ENCODE measurements at regions not wholly inside any gene's neighbourhood (a gene's known extent, or its start where the extent isn't known, plus 50 kb on each side); places are given as distances from the start of the nearest gene placed in this dataset.

GRCh38 chr16:80197741-80198201 lies 343.0 kb upstream of the DYNLRB2 start:
- H3K27ac ChIP-seq (ENCODE audit: low read depth, low read length, severe bottlenecking), result no peak overlapping the region
- WGBS, 2 experiments (ENCODE audit: insufficient coverage in 2 of 2), result 0% methylated on average over 1 of the region's 4 CpGs; no CpG with 5 or more reads in 1 of the 2 experiments

DNA sequence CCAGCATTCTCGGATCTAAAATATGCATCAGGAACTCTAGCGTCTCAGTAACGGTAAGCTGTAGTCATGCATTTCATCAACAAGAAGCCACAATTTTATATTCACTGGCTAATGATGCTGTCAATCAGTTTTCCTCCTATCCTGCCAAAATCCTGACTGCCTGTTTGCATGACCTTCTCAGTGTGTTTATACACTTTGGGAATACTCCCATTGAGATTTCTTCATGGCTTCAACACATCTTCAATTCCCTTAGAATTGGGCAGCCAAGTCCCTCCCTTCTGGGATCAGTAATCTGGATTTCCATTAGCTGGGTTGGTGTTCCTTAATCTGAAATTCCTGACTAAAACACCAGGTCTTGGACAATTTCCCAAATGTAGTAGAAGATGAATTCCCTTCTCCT lies 348.9 kb upstream of the DYNLRB2 start:
- Histone ChIP-seq H3K9me3 (ENCODE audit: control insufficient read depth, low read length) (no peaks in the 10 kb centered on the region), H3K36me3 (ENCODE audit: control insufficient read depth, insufficient read depth, low read length) (no peaks in the 10 kb centered on the region), H3K4me1 (ENCODE audit: control insufficient read depth, insufficient read depth, low read length, poor library complexity, severe bottlenecking) (no peaks in the 10 kb centered on the region), H3K27ac (ENCODE audit: low read depth, low read length, severe bottlenecking) (no peak overlapping the region), H3K4me3 (ENCODE audit: extremely low read depth, insufficient read depth, low read length, poor library complexity, severe bottlenecking) (no peak overlapping the region)
- 97 to 100% methylated on average over 3 of the region's 3 CpGs for WGBS, 2 experiments (ENCODE audit: insufficient coverage in 2 of 2)

More at GRCh38 chr16:80197741-80198201, 343.0 kb upstream of the DYNLRB2 start:
- Histone ChIP-seq H3K4me1 (ENCODE audit: control insufficient read depth, insufficient read depth, low read length, poor library complexity, severe bottlenecking) (no peaks in the 10 kb centered on the region), H3K36me3 (ENCODE audit: control insufficient read depth, insufficient read depth, low read length) (no peaks in the 10 kb centered on the region), H3K9me3 (ENCODE audit: control insufficient read depth, low read length) (no peaks in the 10 kb centered on the region), H3K4me3 (ENCODE audit: extremely low read depth, insufficient read depth, low read length, poor library complexity, severe bottlenecking) (no peak overlapping the region)

- no peaks in the 10 kb centered on the region for H3K4me1 ChIP-seq (ENCODE audit: control insufficient read depth, insufficient read depth, low read length, poor library complexity, severe bottlenecking)
- no peak overlapping the region for H3K27ac ChIP-seq (ENCODE audit: low read depth, low read length, severe bottlenecking)
- WGBS, 2 experiments (ENCODE audit: insufficient coverage in 2 of 2), result 83 to 90% methylated on average over 3 to 4 of the region's 7 CpGs
- no peak overlapping the region for H3K4me3 ChIP-seq (ENCODE audit: extremely low read depth, insufficient read depth, low read length, poor library complexity, severe bottlenecking)
- H3K36me3 ChIP-seq (ENCODE audit: control insufficient read depth, insufficient read depth, low read length), result no peaks in the 10 kb centered on the region
- H3K9me3 ChIP-seq (ENCODE audit: control insufficient read depth, low read length), result no peaks in the 10 kb centered on the region
Observed at GRCh38 chr16:80189476-80190175, 351.2 kb upstream of the DYNLRB2 start.

DNA sequence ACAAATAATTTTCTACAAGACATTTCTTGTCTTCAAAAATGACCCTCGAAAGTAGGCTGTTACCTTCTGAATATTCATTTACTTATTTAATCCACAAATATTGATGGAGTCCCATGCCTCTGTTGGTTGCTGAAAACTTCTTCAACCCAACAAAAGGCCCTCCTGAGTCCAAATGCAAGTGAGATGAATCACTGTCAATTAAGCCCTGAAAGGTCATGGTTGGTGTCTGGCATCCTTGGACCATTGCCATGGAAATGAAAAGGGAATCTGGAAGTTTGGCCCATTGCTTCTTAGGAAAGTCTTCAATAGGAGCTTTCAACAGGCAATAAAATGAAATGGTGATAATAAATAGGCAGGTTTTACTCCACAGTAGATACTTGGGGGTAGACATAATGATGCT lies 364.7 kb upstream of the DYNLRB2 start:
- Histone ChIP-seq H3K36me3 (ENCODE audit: control insufficient read depth, insufficient read depth, low read length) (no peaks in the 10 kb centered on the region), H3K27ac (ENCODE audit: low read depth, low read length, severe bottlenecking) (no peak overlapping the region), H3K4me3 (ENCODE audit: extremely low read depth, insufficient read depth, low read length, poor library complexity, severe bottlenecking) (no peak overlapping the region), H3K4me1 (ENCODE audit: control insufficient read depth, insufficient read depth, low read length, poor library complexity, severe bottlenecking) (peaks cover 12% of the 10 kb centered on the region), H3K9me3 (ENCODE audit: control insufficient read depth, low read length) (no peaks in the 10 kb centered on the region)
- 40% methylated on average over 1 of the region's 1 CpG; no CpG with 5 or more reads in 1 of the 2 experiments for WGBS, 2 experiments (ENCODE audit: insufficient coverage in 2 of 2)

DNA sequence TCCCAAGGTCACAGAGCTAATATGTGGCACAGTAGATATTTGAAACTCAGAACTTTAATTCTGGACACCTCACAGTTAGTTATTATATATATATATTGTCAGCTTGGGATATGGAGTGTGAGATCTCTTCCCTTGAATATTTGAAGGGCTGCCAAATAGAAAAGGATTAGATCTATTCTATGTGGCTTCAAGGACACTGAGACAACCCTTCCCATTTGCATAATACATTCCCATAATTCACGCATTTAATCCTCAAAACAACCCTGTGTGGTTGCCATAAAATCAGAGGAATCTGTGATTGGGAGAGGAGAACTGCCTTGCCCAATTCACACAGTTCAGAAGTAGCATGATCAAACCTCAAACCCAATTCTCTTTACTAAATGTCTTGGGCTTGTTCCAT lies 365.8 kb upstream of the DYNLRB2 start:
- no peaks in the 10 kb centered on the region for H3K9me3 ChIP-seq (ENCODE audit: control insufficient read depth, low read length)
- no peak overlapping the region for H3K27ac ChIP-seq (ENCODE audit: low read depth, low read length, severe bottlenecking)
- WGBS, 2 experiments (ENCODE audit: insufficient coverage in 2 of 2), result 100% methylated on average over 1 of the region's 1 CpG; no CpG with 5 or more reads in 1 of the 2 experiments
- no peak overlapping the region for H3K4me3 ChIP-seq (ENCODE audit: extremely low read depth, insufficient read depth, low read length, poor library complexity, severe bottlenecking)
- H3K36me3 ChIP-seq (ENCODE audit: control insufficient read depth, insufficient read depth, low read length), result no peaks in the 10 kb centered on the region
- peaks cover 12% of the 10 kb centered on the region for H3K4me1 ChIP-seq (ENCODE audit: control insufficient read depth, insufficient read depth, low read length, poor library complexity, severe bottlenecking)

DNA sequence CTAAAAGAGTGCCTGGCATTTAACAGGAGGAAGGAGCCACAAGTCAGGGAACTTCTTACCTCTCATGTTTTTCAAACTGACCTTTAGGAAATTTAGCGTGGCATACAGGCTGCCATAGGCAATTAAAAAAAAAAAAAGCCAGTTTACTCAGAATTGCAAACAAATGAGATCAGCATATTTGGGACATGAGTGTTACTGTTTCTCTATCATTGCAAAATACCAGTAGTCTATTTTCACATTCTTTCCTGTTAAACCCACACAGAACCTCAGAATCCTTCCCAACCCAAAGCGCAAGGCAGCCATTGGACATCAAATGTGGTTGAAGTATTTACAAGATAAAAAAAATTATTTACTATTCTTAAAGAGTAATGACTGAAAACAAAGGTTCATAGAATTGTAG lies 366.4 kb upstream of the DYNLRB2 start:
- no CpG with 5 or more reads among the region's 2 CpGs for WGBS, 2 experiments (ENCODE audit: insufficient coverage in 2 of 2)
- Histone ChIP-seq H3K27ac (ENCODE audit: low read depth, low read length, severe bottlenecking) (peak overlapping the region; percentile 47), H3K4me1 (ENCODE audit: control insufficient read depth, insufficient read depth, low read length, poor library complexity, severe bottlenecking) (peaks cover 12% of the 10 kb centered on the region), H3K4me3 (ENCODE audit: extremely low read depth, insufficient read depth, low read length, poor library complexity, severe bottlenecking) (no peak overlapping the region), H3K9me3 (ENCODE audit: control insufficient read depth, low read length) (no peaks in the 10 kb centered on the region), H3K36me3 (ENCODE audit: control insufficient read depth, insufficient read depth, low read length) (no peaks in the 10 kb centered on the region)

DNA sequence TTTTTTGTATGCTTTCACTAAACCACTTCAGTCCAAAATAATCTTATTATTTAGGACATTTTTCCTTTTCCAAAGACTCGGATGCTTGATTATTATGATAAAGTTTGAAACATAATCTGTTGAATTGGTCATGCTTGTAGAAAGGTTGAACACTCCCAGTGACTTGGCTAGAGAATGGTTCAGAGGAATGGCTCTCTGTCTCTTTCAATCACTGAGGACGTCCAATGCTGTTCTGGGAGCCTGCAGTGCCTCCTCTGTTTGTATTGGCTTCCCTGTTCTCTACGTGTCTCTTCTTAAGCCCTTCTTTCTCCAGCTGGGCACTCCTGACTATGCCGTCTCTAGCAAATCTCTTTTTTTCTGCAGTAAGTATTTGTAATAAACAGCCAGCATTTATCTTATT lies 369.0 kb upstream of the DYNLRB2 start:
- Histone ChIP-seq H3K9me3 (ENCODE audit: control insufficient read depth, low read length) (no peaks in the 10 kb centered on the region), H3K4me1 (ENCODE audit: control insufficient read depth, insufficient read depth, low read length, poor library complexity, severe bottlenecking) (peaks cover 12% of the 10 kb centered on the region), H3K4me3 (ENCODE audit: extremely low read depth, insufficient read depth, low read length, poor library complexity, severe bottlenecking) (no peak overlapping the region), H3K27ac (ENCODE audit: low read depth, low read length, severe bottlenecking) (no peak overlapping the region), H3K36me3 (ENCODE audit: control insufficient read depth, insufficient read depth, low read length) (no peaks in the 10 kb centered on the region)
- 78 to 92% methylated on average over 2 to 3 of the region's 4 CpGs for WGBS, 2 experiments (ENCODE audit: insufficient coverage in 2 of 2)

DNA sequence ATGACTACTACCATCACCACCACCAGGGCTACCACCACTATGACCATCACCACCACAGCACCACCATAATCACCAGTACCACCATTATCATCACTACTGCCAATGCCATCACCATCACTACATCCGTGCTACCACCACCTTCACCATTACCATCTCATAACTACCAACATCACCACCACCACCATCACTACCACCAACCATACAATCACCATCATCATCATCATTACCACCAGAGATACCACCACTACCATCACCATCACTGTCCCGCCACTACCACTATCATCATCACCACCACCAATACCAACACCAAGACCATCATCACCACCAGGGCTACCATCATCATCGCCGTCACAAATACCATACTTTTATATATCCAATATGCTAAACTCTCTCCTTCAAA lies 369.6 kb upstream of the DYNLRB2 start:
- no peak overlapping the region for H3K4me3 ChIP-seq (ENCODE audit: extremely low read depth, insufficient read depth, low read length, poor library complexity, severe bottlenecking)
- no peak overlapping the region for H3K27ac ChIP-seq (ENCODE audit: low read depth, low read length, severe bottlenecking)
- H3K9me3 ChIP-seq (ENCODE audit: control insufficient read depth, low read length), result no peaks in the 10 kb centered on the region
- H3K36me3 ChIP-seq (ENCODE audit: control insufficient read depth, insufficient read depth, low read length), result no peaks in the 10 kb centered on the region
- H3K4me1 ChIP-seq (ENCODE audit: control insufficient read depth, insufficient read depth, low read length, poor library complexity, severe bottlenecking), result peaks cover 12% of the 10 kb centered on the region
- WGBS, 2 experiments (ENCODE audit: insufficient coverage in 2 of 2), result 92 to 97% methylated on average over 2 to 4 of the region's 4 CpGs

GRCh38 chr16:80167657-80168390 lies 373.0 kb upstream of the DYNLRB2 start:
- Histone ChIP-seq H3K4me1 (ENCODE audit: control insufficient read depth, insufficient read depth, low read length, poor library complexity, severe bottlenecking) (no peaks in the 10 kb centered on the region), H3K27ac (ENCODE audit: low read depth, low read length, severe bottlenecking) (no peak overlapping the region), H3K4me3 (ENCODE audit: extremely low read depth, insufficient read depth, low read length, poor library complexity, severe bottlenecking) (no peak overlapping the region), H3K36me3 (ENCODE audit: control insufficient read depth, insufficient read depth, low read length) (no peaks in the 10 kb centered on the region), H3K9me3 (ENCODE audit: control insufficient read depth, low read length) (no peaks in the 10 kb centered on the region)
- WGBS, 2 experiments (ENCODE audit: insufficient coverage in 2 of 2), result 77 to 89% methylated on average over 6 of the region's 10 CpGs

DNA sequence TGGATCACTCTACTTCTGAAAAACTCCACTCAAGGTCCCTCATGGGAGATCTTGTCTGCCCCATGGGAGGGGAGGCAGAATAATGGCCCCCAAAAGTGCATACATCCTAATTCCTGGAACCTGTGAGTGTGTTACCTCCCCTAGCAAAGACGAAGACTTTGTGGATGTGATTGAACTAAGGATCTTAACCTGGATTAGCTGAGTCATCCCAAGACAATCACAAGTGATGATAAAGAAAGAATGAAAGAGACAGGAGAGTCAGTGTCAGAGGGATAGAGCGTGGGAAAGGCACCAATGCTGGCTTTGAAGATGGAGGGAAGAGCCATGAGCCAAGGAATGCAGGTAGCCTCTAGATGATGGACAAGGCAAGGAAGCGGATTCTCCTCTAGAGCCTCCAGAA lies 374.7 kb upstream of the DYNLRB2 start:
- Histone ChIP-seq H3K27ac (ENCODE audit: low read depth, low read length, severe bottlenecking) (no peak overlapping the region), H3K36me3 (ENCODE audit: control insufficient read depth, insufficient read depth, low read length) (no peaks in the 10 kb centered on the region), H3K4me1 (ENCODE audit: control insufficient read depth, insufficient read depth, low read length, poor library complexity, severe bottlenecking) (no peaks in the 10 kb centered on the region), H3K9me3 (ENCODE audit: control insufficient read depth, low read length) (no peaks in the 10 kb centered on the region), H3K4me3 (ENCODE audit: extremely low read depth, insufficient read depth, low read length, poor library complexity, severe bottlenecking) (no peak overlapping the region)
- 75 to 90% methylated on average over 1 to 2 of the region's 3 CpGs for WGBS, 2 experiments (ENCODE audit: insufficient coverage in 2 of 2)

All from mesodermal cell (in vitro differentiated cells).